GM12878 (cell line): ENCODE measurements at regions not wholly inside any gene's neighbourhood (a gene's known extent, or its start where the extent isn't known, plus 50 kb on each side); places are given as distances from the start of the nearest gene placed in this dataset.

Source experiments
- ATAC-seq: fragments of 200-7000 bp; cut with Tn5 transposase; 3 replicates; pipeline ENCODE4 v1.9.1; 2020; ENCODE audit warnings: mild to moderate bottlenecking, moderate library complexity
- BruUV-seq: library from RNA; stranded (reverse); fragments of 400-500 nt; replicated peaks from 2 replicates; lab custom pipeline; 2021; lab: Mats Ljungman, UMichigan
- CTCF ChIA-PET: fragments of 300-600 bp; sonication (Branson Sonifier 250); formaldehyde crosslinking; extraction: SDS; loops from one replicate; lab custom pipeline; 2021; ENCODE audit warnings: inconsistent platforms; lab: Yijun Ruan, JAX
- POLR2A ChIA-PET: fragments of 350-600 bp; formaldehyde crosslinking; extraction: SDS; loops from one replicate; lab custom pipeline; 2021; ENCODE audit warnings: inconsistent platforms; lab: Charles Lee
- RAD21 ChIA-PET: fragments of 300-600 bp; sonication (Branson Sonifier 250); formaldehyde crosslinking; loops from one replicate; lab custom pipeline; 2023; ENCODE audit warnings: antibody characterized with exemption; ENCODE audit not compliant: unreplicated experiment; lab: Charles Lee
- SMC1A ChIA-PET: fragments of 300-600 bp; sonication (Branson Sonifier 250); formaldehyde crosslinking; loops from one replicate; lab custom pipeline; 2023; ENCODE audit not compliant: unreplicated experiment, uncharacterized antibody; lab: Charles Lee
- DNase-seq: peaks from one replicate; pipeline ENCODE4 v3.0.0-alpha.2; 2011; ENCODE audit warnings: low read depth, low spot score
- FAIRE-seq: peaks from 3 replicates; lab custom pipeline; 2011; peaks lifted over from hg19 to GRCh38; lab: Jason Lieb, UNC
- H2AFZ ChIP-seq: 2 replicates; pipeline ENCODE4 v1.6.0; 2011; ENCODE audit warnings: low read depth, low read length, control low read depth; ENCODE audit not compliant: control insufficient read depth
- H3K27ac ChIP-seq: 2 replicates; pipeline ENCODE4 v1.5.1; 2011; ENCODE audit warnings: control low read depth; ENCODE audit not compliant: control insufficient read depth, insufficient read depth
- H3K27me3 ChIP-seq, 2 experiments: replicated peaks in 1 of 2; 2 replicates each; pipeline versions ENCODE4 v1.6.0 to v1.6.1; 2011; ENCODE audit warnings: low read length in 1 of 2; ENCODE audit not compliant: control insufficient read depth in 2 of 2, insufficient read depth in 2 of 2
- H3K36me3 ChIP-seq, 2 experiments: 2 replicates each; pipeline ENCODE4 v1.5.1; 2011; ENCODE audit warnings: low read length in 1 of 2; ENCODE audit not compliant: control insufficient read depth in 2 of 2, insufficient read depth in 2 of 2
- H3K4me1 ChIP-seq: 2 replicates; pipeline ENCODE4 v1.6.1; 2011; ENCODE audit warnings: mild to moderate bottlenecking, low read length, moderate library complexity, mixed read lengths; ENCODE audit not compliant: control insufficient read depth, insufficient read depth
- H3K4me2 ChIP-seq: 2 replicates; pipeline ENCODE4 v1.6.0; 2011; ENCODE audit warnings: control low read depth; ENCODE audit not compliant: control insufficient read depth, insufficient read depth
- H3K4me3 ChIP-seq: fragments of 200-600 bp; sonication (generic); 2 replicates; pipeline ENCODE4 v1.5.1; 2016
- H3K79me2 ChIP-seq: 2 replicates; pipeline ENCODE4 v1.6.0; 2011; ENCODE audit warnings: low read length; ENCODE audit not compliant: control insufficient read depth, insufficient read depth
- H3K9ac ChIP-seq: 2 replicates; pipeline ENCODE4 v1.8.0; 2011; ENCODE audit warnings: low read length, control low read depth, mixed read lengths; ENCODE audit not compliant: control insufficient read depth, insufficient read depth
- H3K9me3 ChIP-seq: replicated peaks from 3 replicates; pipeline ENCODE4 v1.5.1; 2011; ENCODE audit warnings: mild to moderate bottlenecking, low read length; ENCODE audit not compliant: control insufficient read depth, insufficient read depth
- H4K20me1 ChIP-seq: 2 replicates; pipeline ENCODE4 v1.6.0; 2011; ENCODE audit not compliant: control insufficient read depth, insufficient read depth
- CBFB ChIP-seq: IDR thresholded peaks from 2 replicates; pipeline ENCODE4 v1.6.1; 2016; ENCODE audit warnings: antibody characterized with exemption, low read depth
- CHD1 ChIP-seq: IDR thresholded peaks from 2 replicates; pipeline ENCODE4 v1.6.1; 2012; ENCODE audit warnings: low read depth, low read length, improper control_type of control experiment
- GABPA ChIP-seq: IDR thresholded peaks from 2 replicates; pipeline ENCODE4 v1.6.1; 2014; ENCODE audit warnings: antibody characterized with exemption, low read depth, mild to moderate bottlenecking, inconsistent platforms
- MXI1 ChIP-seq: fragments of 150-350 bp; IDR thresholded peaks from 2 replicates; pipeline ENCODE4 v1.6.1; 2011; ENCODE audit warnings: low read depth, mild to moderate bottlenecking, inconsistent platforms, low read length, improper control_type of control experiment
- SMAD1 ChIP-seq: fragments of 450-650 bp; IDR thresholded peaks from 2 replicates; pipeline ENCODE4 v1.6.1; 2018; ENCODE audit warnings: mild to moderate bottlenecking, low read depth; ENCODE audit not compliant: partially characterized antibody
- SP1 ChIP-seq: IDR thresholded peaks from one replicate; pipeline ENCODE4 v1.6.1; 2011; ENCODE audit warnings: low read depth, low read length
- SREBF2 ChIP-seq: IDR thresholded peaks from 2 replicates; pipeline ENCODE4 v1.6.1; 2012; ENCODE audit warnings: mild to moderate bottlenecking, low read length
- TARDBP ChIP-seq: IDR thresholded peaks from 2 replicates; pipeline ENCODE4 v1.6.1; 2016; ENCODE audit warnings: borderline replicate concordance
- YBX1 ChIP-seq: fragments of 450-650 bp; IDR thresholded peaks from 2 replicates; pipeline ENCODE4 v1.6.1; 2016; ENCODE audit warnings: antibody characterized with exemption
- ZNF24 ChIP-seq: fragments of 450-650 bp; IDR thresholded peaks from 2 replicates; pipeline ENCODE4 v1.6.1; 2017; ENCODE audit warnings: antibody characterized with exemption, mild to moderate bottlenecking
- whole genome bisulfite sequencing: methylation state at CpG from one replicate; pipeline ENCODE4 v1.1.6; 2016; ENCODE audit warnings: low lambda C conversion rate; ENCODE audit not compliant: insufficient replicate concordance, insufficient coverage; ENCODE audit errors: missing lambda C conversion rate; 5-methylcytosine and 5-hydroxymethylcytosine counted together
- in situ Hi-C: fragments of 300-500 bp; cut with MboI; formaldehyde crosslinking; loops from 9 replicates; pipeline ENCODE4 v1.14.3; 2018; ENCODE audit warnings: mixed read lengths
- intact Hi-C: fragments of 100-400 bp; cut with micrococcal nuclease; formaldehyde crosslinking; loops from one replicate; pipeline ENCODE4 v1.14.2; 2022; ENCODE audit not compliant: unreplicated experiment
- TF ChIP-seq, protein P1 (sequence below): fragments of 450-650 bp; IDR thresholded peaks from 2 replicates; pipeline ENCODE4 v1.6.1; 2017; ENCODE audit warnings: mild to moderate bottlenecking
- TF ChIP-seq, protein P2 (sequence below): fragments of 450-650 bp; IDR thresholded peaks from 2 replicates; pipeline ENCODE4 v1.6.1; 2017; ENCODE audit warnings: antibody characterized with exemption, mild to moderate bottlenecking, moderate library complexity
- TF ChIP-seq, protein P3 (sequence below): IDR thresholded peaks from 2 replicates; pipeline ENCODE4 v1.6.1; 2011; ENCODE audit warnings: mild to moderate bottlenecking, low read depth, low read length, moderate library complexity; ENCODE audit not compliant: insufficient replicate concordance
- TF ChIP-seq, protein P4 (sequence below): fragments of 150-350 bp; IDR thresholded peaks from 2 replicates; pipeline ENCODE4 v1.6.1; 2014; ENCODE audit warnings: mild to moderate bottlenecking, low read depth, low read length

DNA sequence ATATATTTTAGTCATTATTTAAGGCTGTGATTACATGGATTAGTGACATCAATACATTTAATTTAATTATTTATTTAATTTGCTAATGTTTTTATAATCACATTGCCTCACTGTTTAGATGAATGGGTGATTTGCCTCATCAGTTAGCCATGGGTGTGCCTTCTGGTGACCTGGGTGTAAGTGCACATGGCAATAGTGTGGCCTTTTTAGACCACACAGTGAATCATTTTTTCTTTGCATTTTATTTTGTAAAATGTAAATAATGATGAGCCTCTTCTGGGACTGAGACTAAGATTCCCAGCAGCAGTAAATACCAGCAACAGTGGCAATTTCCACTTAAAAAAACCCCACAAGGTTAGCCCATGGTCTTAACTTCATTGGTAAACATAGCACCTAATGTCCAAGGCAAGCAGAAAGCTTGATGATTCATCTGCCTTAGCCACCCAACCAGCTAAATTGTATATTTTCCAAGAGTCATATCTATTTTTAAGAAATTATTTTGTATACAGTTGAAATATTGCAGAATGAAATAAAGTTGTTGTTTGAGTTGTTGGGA lies 235.9 kb upstream of the NOVA1 start (continued):
- TF ChIP-seq, protein P1, sequence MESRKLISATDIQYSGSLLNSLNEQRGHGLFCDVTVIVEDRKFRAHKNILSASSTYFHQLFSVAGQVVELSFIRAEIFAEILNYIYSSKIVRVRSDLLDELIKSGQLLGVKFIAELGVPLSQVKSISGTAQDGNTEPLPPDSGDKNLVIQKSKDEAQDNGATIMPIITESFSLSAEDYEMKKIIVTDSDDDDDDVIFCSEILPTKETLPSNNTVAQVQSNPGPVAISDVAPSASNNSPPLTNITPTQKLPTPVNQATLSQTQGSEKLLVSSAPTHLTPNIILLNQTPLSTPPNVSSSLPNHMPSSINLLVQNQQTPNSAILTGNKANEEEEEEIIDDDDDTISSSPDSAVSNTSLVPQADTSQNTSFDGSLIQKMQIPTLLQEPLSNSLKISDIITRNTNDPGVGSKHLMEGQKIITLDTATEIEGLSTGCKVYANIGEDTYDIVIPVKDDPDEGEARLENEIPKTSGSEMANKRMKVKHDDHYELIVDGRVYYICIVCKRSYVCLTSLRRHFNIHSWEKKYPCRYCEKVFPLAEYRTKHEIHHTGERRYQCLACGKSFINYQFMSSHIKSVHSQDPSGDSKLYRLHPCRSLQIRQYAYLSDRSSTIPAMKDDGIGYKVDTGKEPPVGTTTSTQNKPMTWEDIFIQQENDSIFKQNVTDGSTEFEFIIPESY = no peak
- TF ChIP-seq, all 136 proteins: peak for 0

- POLR2A ChIA-PET = no interaction called here
- RAD21 ChIA-PET = no interaction called here
- no peak overlapping the region for H2AFZ ChIP-seq
- intact Hi-C loops = no loop called here
- no peaks in the 10 kb centered on the region for H3K79me2 ChIP-seq
- no peak overlapping the region for H3K9ac ChIP-seq
- FAIRE-seq (no peak), ATAC-seq (no peak), DNase-seq (no peak)
- in situ Hi-C loops = no loop called here
- WGBS = 0% methylated on average over 4 of the region's 4 CpGs
- no peaks in the 10 kb centered on the region for H3K4me1 ChIP-seq
- H4K20me1 ChIP-seq = no peaks in the 10 kb centered on the region
- CTCF ChIA-PET = no interaction called here
- no peak overlapping the region for H3K4me3 ChIP-seq
- no TSS peak for BruUV-seq
- no peaks in the 10 kb centered on the region for H3K9me3 ChIP-seq
- H3K27me3 ChIP-seq = no peaks in the 10 kb centered on the region
- H3K36me3 ChIP-seq = no peaks in the 10 kb centered on the region
- H3K4me2 ChIP-seq = no peak overlapping the region
- H3K27ac ChIP-seq = no peak overlapping the region
- SMC1A ChIA-PET = interaction anchor here (0.7 kb wide), 1 partner anchor 19 kb away, joined by 6 read pairs; no protein-coding TSS in a partner anchor
- TF ChIP-seq SP1 = no peak
- no peak for TF ChIP-seq TARDBP
- TF ChIP-seq, protein P2, sequence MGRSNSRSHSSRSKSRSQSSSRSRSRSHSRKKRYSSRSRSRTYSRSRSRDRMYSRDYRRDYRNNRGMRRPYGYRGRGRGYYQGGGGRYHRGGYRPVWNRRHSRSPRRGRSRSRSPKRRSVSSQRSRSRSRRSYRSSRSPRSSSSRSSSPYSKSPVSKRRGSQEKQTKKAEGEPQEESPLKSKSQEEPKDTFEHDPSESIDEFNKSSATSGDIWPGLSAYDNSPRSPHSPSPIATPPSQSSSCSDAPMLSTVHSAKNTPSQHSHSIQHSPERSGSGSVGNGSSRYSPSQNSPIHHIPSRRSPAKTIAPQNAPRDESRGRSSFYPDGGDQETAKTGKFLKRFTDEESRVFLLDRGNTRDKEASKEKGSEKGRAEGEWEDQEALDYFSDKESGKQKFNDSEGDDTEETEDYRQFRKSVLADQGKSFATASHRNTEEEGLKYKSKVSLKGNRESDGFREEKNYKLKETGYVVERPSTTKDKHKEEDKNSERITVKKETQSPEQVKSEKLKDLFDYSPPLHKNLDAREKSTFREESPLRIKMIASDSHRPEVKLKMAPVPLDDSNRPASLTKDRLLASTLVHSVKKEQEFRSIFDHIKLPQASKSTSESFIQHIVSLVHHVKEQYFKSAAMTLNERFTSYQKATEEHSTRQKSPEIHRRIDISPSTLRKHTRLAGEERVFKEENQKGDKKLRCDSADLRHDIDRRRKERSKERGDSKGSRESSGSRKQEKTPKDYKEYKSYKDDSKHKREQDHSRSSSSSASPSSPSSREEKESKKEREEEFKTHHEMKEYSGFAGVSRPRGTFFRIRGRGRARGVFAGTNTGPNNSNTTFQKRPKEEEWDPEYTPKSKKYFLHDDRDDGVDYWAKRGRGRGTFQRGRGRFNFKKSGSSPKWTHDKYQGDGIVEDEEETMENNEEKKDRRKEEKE = no peak
- TF ChIP-seq, protein P3, sequence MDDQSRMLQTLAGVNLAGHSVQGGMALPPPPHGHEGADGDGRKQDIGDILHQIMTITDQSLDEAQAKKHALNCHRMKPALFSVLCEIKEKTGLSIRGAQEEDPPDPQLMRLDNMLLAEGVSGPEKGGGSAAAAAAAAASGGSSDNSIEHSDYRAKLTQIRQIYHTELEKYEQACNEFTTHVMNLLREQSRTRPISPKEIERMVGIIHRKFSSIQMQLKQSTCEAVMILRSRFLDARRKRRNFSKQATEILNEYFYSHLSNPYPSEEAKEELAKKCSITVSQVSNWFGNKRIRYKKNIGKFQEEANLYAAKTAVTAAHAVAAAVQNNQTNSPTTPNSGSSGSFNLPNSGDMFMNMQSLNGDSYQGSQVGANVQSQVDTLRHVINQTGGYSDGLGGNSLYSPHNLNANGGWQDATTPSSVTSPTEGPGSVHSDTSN = no peak
- no peak for TF ChIP-seq CBFB
- TF ChIP-seq, protein P4, sequence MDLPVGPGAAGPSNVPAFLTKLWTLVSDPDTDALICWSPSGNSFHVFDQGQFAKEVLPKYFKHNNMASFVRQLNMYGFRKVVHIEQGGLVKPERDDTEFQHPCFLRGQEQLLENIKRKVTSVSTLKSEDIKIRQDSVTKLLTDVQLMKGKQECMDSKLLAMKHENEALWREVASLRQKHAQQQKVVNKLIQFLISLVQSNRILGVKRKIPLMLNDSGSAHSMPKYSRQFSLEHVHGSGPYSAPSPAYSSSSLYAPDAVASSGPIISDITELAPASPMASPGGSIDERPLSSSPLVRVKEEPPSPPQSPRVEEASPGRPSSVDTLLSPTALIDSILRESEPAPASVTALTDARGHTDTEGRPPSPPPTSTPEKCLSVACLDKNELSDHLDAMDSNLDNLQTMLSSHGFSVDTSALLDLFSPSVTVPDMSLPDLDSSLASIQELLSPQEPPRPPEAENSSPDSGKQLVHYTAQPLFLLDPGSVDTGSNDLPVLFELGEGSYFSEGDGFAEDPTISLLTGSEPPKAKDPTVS = no peak
- no peak for TF ChIP-seq SMAD1
- no peak for TF ChIP-seq ZNF24
- TF ChIP-seq CHD1 = no peak
- no peak for TF ChIP-seq YBX1
- TF ChIP-seq SREBF2 = no peak
- TF ChIP-seq MXI1 = no peak
- TF ChIP-seq GABPA = no peak
These were observed 238.2 kb upstream of the NOVA1 start for GRCh38 chr14:26835979-26836570.
